ENCODE measurements at regions not wholly inside any gene's neighbourhood (a gene's known extent, or its start where the extent isn't known, plus 50 kb on each side); places are given as distances from the start of the nearest gene placed in this dataset.

- DNase-seq (ENCODE audit: low read depth in 3 of 3, low spot score in 2 of 3): no peak
These were observed 210.8 kb upstream of the C1orf174 start for GRCh38 chr1:4110888-4111287.

GRCh38 chr1:4113897-4114296, 213.8 kb upstream of the C1orf174 start:
- no peak for DNase-seq (ENCODE audit: low read depth in 3 of 3, low spot score in 2 of 3)

GRCh38 chr1:4115191-4115900, 215.3 kb upstream of the C1orf174 start:
- no peak for DNase-seq (ENCODE audit: low read depth in 3 of 3, low spot score in 2 of 3)

GRCh38 chr1:4117196-4117595, 217.1 kb upstream of the C1orf174 start:
- DNase-seq (ENCODE audit: low read depth in 3 of 3, low spot score in 2 of 3): no peak

GRCh38 chr1:4118746-4119515, 218.9 kb upstream of the C1orf174 start:
- no peak for DNase-seq (ENCODE audit: low read depth in 3 of 3, low spot score in 2 of 3)

GRCh38 chr1:4119516-4120220, 219.6 kb upstream of the C1orf174 start:
- no peak for DNase-seq (ENCODE audit: low read depth in 3 of 3, low spot score in 2 of 3)

GRCh38 chr1:4120557-4121292, 220.7 kb upstream of the C1orf174 start:
- DNase-seq (ENCODE audit: low read depth in 3 of 3, low spot score in 2 of 3): no peak

GRCh38 chr1:4121293-4121684, 221.2 kb upstream of the C1orf174 start:
- no peak for DNase-seq (ENCODE audit: low read depth in 3 of 3, low spot score in 2 of 3)

GRCh38 chr1:4121834-4122512, 221.9 kb upstream of the C1orf174 start:
- DNase-seq (ENCODE audit: low read depth in 3 of 3, low spot score in 2 of 3): no peak

GRCh38 chr1:4122513-4123160, 222.6 kb upstream of the C1orf174 start:
- no peak for DNase-seq (ENCODE audit: low read depth in 3 of 3, low spot score in 2 of 3)

- DNase-seq (ENCODE audit: low read depth in 3 of 3, low spot score in 2 of 3): no peak
These were observed 224.6 kb upstream of the C1orf174 start for GRCh38 chr1:4124631-4125145.

- DNase-seq (ENCODE audit: low read depth in 3 of 3, low spot score in 2 of 3): no peak
These were observed 226.2 kb upstream of the C1orf174 start for GRCh38 chr1:4126251-4126650.

- no peak for DNase-seq (ENCODE audit: low read depth in 3 of 3, low spot score in 2 of 3)
These were observed 226.9 kb upstream of the C1orf174 start for GRCh38 chr1:4126731-4127591.

GRCh38 chr1:4127592-4128140, 227.6 kb upstream of the C1orf174 start:
- DNase-seq (ENCODE audit: low read depth in 3 of 3, low spot score in 2 of 3): no peak

GRCh38 chr1:4128616-4129015, 228.5 kb upstream of the C1orf174 start:
- no peak for DNase-seq (ENCODE audit: low read depth in 3 of 3, low spot score in 2 of 3)

- DNase-seq (ENCODE audit: low read depth in 3 of 3, low spot score in 2 of 3): no peak
These were observed 229.6 kb upstream of the C1orf174 start for GRCh38 chr1:4129693-4130092.

- DNase-seq (ENCODE audit: low read depth in 3 of 3, low spot score in 2 of 3): no peak
These were observed 230.0 kb upstream of the C1orf174 start for GRCh38 chr1:4130096-4130495.

GRCh38 chr1:4131734-4132133, 231.7 kb upstream of the C1orf174 start:
- DNase-seq (ENCODE audit: low read depth in 3 of 3, low spot score in 2 of 3): no peak
